Mucosa of gallbladder (tissue), 1 donor: ENCODE measurements at regions not wholly inside any gene's neighbourhood (a gene's known extent, or its start where the extent isn't known, plus 50 kb on each side); places are given as distances from the start of the nearest gene placed in this dataset.

Experiments
- DNase-seq: peaks from one replicate; pipeline ENCODE4 v3.0.0-alpha.2; 2020; ENCODE audit warnings: low spot score
- donor health status: DM: no; HTN: no; CAD: no.

DNA sequence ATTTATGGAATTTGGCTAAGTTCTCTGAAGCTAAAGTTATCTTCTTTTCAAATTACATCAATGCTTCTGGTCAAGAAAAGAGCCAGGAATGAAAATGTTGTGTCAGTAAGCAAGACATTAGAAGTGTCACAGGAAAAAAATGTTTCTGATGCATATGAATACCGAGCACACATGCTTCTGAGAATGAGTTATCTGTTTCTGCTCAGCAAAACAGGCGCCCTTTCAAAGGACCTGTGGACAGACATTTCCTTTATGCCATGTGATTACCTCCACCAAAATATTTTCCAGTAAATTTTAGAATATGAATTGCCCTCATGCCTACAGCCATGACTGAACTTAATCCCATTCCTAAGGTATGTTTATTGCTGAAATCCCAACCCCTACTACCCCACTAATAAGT is 55.4 kb upstream of the RNF180 start:
- no peak for DNase-seq

GRCh38 chr5:64108674-64109073 is 57.0 kb upstream of the RNF180 start:
- no peak for DNase-seq

DNA sequence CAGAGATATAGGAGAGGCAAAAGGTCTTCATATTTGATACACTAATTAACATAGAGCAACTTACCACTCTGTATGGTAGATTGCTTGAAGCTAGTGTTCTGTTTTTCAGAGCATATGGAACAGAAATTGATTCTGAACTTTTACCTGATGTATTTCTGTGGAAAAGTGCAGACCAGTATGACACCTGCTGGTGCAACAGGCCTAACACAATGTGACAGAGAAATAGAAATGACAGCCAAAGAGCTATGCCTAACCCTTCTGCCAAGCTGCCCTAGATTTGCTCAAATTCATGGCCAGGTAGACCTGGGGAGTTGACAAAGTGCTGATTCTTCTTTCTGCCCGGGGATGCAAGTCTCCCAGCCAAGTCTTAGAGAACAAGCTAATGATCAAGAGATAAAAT is 65.4 kb upstream of the RNF180 start:
- no peak for DNase-seq

- no peak for DNase-seq
These were observed 68.9 kb upstream of the RNF180 start for GRCh38 chr5:64096771-64097170.

- no peak for DNase-seq
These were observed 88.1 kb upstream of the RNF180 start for GRCh38 chr5:64077589-64077988.

GRCh38 chr5:64074533-64074932 is 91.1 kb upstream of the RNF180 start:
- DNase-seq = peak; percentile 18

DNA sequence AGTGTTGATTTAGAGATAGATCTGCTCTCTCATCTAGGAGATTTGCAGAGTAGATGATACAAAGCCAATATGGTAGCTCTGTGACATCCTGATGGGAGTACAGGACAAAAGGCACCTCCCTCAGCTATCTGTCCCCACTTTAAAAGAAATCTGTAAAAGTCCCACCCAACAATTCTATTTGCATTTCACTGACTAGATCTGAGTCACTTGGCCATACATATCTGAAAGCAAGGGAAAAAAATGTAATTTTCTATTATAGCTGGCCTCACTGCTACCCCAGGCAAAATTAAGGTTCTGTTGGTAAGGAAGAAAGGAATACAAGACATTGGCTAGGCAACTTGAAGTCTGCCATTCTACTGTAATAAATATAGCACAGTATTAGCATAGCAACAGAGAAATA is 96.2 kb upstream of the RNF180 start:
- no peak for DNase-seq

DNA sequence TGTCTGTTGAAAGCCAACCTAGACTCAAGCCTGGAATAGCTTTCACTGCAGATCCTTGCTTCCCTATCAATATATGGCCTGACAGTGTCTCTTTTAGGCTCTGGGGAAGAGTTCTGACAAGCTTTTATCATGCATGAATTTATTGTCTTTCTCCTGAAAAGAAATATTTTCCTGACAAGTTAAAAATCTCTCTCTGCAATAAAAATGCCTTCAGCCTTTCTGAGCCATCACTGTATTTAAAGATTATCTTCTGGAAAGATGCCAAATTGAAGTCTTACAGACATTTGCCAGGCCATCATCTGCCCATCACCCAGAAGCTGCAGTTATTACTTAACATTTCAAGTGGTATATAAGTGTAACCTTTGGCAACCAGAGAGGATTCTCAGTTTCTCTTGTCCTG is 88.1 kb upstream of the HTR1A start:
- no peak for DNase-seq

GRCh38 chr5:64040490-64040889 is 78.2 kb upstream of the HTR1A start:
- DNase-seq = no peak

GRCh38 chr5:64026493-64026892 is 64.2 kb upstream of the HTR1A start:
- no peak for DNase-seq

- DNase-seq = no peak
These were observed 57.5 kb upstream of the HTR1A start for GRCh38 chr5:64019746-64020145.

GRCh38 chr5:64018966-64019365 is 56.7 kb upstream of the HTR1A start:
- no peak for DNase-seq

GRCh38 chr5:64015824-64016223 is 53.6 kb upstream of the HTR1A start:
- no peak for DNase-seq
